ENCODE measurements at regions not wholly inside any gene's neighbourhood (a gene's known extent, or its start where the extent isn't known, plus 50 kb on each side); places are given as distances from the start of the nearest gene placed in this dataset.
A peak's percentile ranks its signal among the peaks of the same experiment; 100 is the strongest.

DNA sequence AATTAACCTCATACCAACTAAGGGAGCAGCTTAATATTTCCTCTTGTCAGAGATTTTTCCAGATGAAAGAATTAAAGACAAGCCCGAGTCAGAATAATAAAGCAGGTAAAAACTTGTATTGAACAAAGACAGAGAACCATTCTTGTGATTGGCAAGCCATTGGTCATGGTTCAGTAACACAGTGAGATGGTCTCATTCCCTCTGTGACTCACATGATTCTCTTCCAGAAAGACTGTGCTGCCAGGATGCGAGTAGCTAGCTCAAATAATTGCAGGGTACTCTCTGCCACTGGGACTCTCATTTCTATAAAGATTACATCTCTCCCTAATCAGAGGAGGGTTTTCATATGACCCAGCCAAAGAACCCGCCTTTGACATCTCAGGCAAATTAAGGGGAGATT is 179.4 kb downstream of the PHLDA1 start:
- Histone ChIP-seq H3K27me3 (ENCODE audit: control insufficient read depth, insufficient read depth, low read length) (no peaks in the 10 kb centered on the region), H3K4me3 (ENCODE audit: low read depth, low read length) (no peak overlapping the region), H3K36me3 (ENCODE audit: control insufficient read depth, insufficient read depth, low read length) (no peaks in the 10 kb centered on the region)
- peak; percentile 56 for DNase-seq (ENCODE audit: low read depth)
- TF ChIP-seq, protein P1, sequence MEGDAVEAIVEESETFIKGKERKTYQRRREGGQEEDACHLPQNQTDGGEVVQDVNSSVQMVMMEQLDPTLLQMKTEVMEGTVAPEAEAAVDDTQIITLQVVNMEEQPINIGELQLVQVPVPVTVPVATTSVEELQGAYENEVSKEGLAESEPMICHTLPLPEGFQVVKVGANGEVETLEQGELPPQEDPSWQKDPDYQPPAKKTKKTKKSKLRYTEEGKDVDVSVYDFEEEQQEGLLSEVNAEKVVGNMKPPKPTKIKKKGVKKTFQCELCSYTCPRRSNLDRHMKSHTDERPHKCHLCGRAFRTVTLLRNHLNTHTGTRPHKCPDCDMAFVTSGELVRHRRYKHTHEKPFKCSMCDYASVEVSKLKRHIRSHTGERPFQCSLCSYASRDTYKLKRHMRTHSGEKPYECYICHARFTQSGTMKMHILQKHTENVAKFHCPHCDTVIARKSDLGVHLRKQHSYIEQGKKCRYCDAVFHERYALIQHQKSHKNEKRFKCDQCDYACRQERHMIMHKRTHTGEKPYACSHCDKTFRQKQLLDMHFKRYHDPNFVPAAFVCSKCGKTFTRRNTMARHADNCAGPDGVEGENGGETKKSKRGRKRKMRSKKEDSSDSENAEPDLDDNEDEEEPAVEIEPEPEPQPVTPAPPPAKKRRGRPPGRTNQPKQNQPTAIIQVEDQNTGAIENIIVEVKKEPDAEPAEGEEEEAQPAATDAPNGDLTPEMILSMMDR (IDR thresholded peaks at IDR 0.05; ENCODE audit: insufficient read depth, low read length, poor library complexity, severe bottlenecking), result no peak

- Histone ChIP-seq H3K27me3 (ENCODE audit: control insufficient read depth, insufficient read depth, low read length) (no peaks in the 10 kb centered on the region), H3K4me3 (ENCODE audit: low read depth, low read length) (no peak overlapping the region), H3K36me3 (ENCODE audit: control insufficient read depth, insufficient read depth, low read length) (no peaks in the 10 kb centered on the region)
- no peak for DNase-seq (ENCODE audit: low read depth)
- TF ChIP-seq, protein P1 (IDR thresholded peaks at IDR 0.05; ENCODE audit: insufficient read depth, low read length, poor library complexity, severe bottlenecking), result no peak
Observed at GRCh38 chr12:75850721-75851462, 180.7 kb downstream of the PHLDA1 start.

DNA sequence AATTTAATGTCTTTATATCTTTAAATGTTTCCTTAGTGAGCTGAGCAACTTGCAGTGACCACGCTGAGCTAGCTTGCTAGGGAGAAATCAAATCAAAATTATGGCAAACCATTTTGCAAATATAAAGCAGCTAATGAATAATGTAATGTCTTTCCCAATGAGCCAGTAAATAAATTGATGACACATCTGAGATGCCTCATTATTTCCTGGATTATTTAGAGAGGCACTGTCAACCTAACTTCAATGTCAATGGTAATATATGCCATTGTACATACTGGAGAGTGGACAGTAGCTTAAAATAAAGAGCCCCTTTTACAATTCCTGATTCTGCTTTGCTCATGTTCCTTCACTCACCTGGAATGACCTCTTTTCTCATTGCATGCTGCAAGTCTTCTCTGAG is 182.6 kb downstream of the PHLDA1 start:
- no peak for DNase-seq (ENCODE audit: low read depth)
- no peaks in the 10 kb centered on the region for H3K36me3 ChIP-seq (ENCODE audit: control insufficient read depth, insufficient read depth, low read length)

DNA sequence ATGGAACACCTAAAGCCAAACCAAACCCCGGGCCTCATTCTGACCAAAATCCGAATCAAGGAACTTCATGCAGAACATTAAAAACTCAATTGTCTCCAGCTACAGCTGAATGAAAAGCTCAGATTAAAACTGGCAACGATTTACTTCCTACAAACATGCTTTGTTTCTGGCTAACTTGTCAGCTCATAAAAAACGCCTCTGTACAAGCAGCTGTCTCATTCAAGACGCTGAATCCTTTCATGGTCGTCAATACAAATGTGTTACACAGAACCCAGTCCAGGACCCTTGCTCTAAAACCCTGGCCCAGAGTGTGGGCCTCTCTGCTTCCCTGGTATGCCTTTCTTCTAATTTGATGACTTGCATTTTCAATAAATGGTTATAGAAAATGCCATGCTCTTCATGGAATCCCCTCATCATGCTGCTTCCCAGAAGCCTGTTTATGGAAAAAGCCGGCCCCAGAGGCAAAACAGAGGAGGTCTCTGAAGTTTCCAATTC is 183.1 kb downstream of the PHLDA1 start:
- no peak for DNase-seq (ENCODE audit: low read depth)
- no peak overlapping the region for H3K4me3 ChIP-seq (ENCODE audit: low read depth, low read length)
- TF ChIP-seq, protein P1 (IDR thresholded peaks at IDR 0.05; ENCODE audit: insufficient read depth, low read length, poor library complexity, severe bottlenecking), result no peak
- no peaks in the 10 kb centered on the region for H3K27me3 ChIP-seq (ENCODE audit: control insufficient read depth, insufficient read depth, low read length)
- H3K36me3 ChIP-seq (ENCODE audit: control insufficient read depth, insufficient read depth, low read length), result no peaks in the 10 kb centered on the region

More for the DNA sequence above, 182.6 kb downstream of the PHLDA1 start:
- Histone ChIP-seq H3K27me3 (ENCODE audit: control insufficient read depth, insufficient read depth, low read length) (no peaks in the 10 kb centered on the region), H3K4me3 (ENCODE audit: low read depth, low read length) (no peak overlapping the region)
- TF ChIP-seq, protein P1 (IDR thresholded peaks at IDR 0.05; ENCODE audit: insufficient read depth, low read length, poor library complexity, severe bottlenecking), result no peak

DNA sequence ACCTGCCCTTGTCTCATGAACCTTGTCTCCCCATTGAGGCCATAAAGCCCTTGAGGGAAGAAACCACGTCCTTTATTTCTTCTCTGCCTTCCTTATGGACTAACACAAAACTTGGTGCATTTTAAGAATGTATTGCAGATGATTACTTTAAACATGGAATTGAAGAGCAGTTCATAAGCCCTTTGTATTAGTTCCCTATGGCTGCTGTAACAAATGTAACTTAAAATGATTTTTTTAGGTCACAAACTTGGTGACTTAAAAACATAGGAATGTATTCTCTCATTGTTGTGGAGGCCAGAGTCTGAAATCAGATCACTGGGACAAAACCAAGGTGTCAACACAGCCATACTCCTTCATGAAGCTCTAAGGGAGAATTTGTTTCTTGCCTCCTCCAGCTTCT is 185.5 kb downstream of the PHLDA1 start:
- Histone ChIP-seq H3K36me3 (ENCODE audit: control insufficient read depth, insufficient read depth, low read length) (no peaks in the 10 kb centered on the region), H3K4me3 (ENCODE audit: low read depth, low read length) (no peak overlapping the region), H3K27me3 (ENCODE audit: control insufficient read depth, insufficient read depth, low read length) (no peaks in the 10 kb centered on the region)
- no peak for DNase-seq (ENCODE audit: low read depth)
- TF ChIP-seq, protein P1 (IDR thresholded peaks at IDR 0.05; ENCODE audit: insufficient read depth, low read length, poor library complexity, severe bottlenecking), result no peak

DNA sequence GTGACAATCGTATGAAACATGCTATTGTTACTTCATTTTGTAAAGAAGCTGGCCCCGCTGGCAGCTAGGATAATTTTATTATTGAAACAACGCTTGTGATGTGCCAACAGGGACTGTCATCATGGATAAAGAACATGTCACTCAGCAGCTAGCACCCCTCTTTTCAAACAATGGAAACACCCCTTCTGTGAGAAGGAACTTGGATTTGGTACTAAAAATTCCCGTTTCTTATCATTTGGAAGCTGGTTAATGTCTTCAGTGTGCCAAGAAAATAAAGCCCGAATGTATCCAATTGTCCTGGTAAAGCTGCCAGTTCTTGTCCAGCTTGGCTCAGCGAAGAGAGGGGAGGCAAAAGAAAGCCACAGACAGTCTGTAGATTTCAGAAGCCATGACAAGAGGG is 186.6 kb downstream of the PHLDA1 start:
- DNase-seq (ENCODE audit: low read depth), result no peak
- Histone ChIP-seq H3K27me3 (ENCODE audit: control insufficient read depth, insufficient read depth, low read length) (no peaks in the 10 kb centered on the region), H3K4me3 (ENCODE audit: low read depth, low read length) (no peak overlapping the region), H3K36me3 (ENCODE audit: control insufficient read depth, insufficient read depth, low read length) (no peaks in the 10 kb centered on the region)
- TF ChIP-seq, protein P1 (IDR thresholded peaks at IDR 0.05; ENCODE audit: insufficient read depth, low read length, poor library complexity, severe bottlenecking), result no peak

Measured in kidney epithelial cell (primary cell).